HG03039 (cell line): ENCODE measurements at regions not wholly inside any gene's neighbourhood (a gene's known extent, or its start where the extent isn't known, plus 50 kb on each side); places are given as distances from the start of the nearest gene placed in this dataset.
"Not testable (repeated sequence)": the region's sequence is repeated elsewhere in the genome, so short reads cannot be mapped to it uniquely, and the experiment has no call there.

ENCODE experiments used
- ATAC-seq: cut with Tn5 transposase; IDR thresholded peaks from one replicate; pipeline ENCODE4 v1.9.1; 2021; ENCODE audit warnings: mild to moderate bottlenecking, moderate library complexity; ENCODE audit not compliant: unreplicated experiment

DNA sequence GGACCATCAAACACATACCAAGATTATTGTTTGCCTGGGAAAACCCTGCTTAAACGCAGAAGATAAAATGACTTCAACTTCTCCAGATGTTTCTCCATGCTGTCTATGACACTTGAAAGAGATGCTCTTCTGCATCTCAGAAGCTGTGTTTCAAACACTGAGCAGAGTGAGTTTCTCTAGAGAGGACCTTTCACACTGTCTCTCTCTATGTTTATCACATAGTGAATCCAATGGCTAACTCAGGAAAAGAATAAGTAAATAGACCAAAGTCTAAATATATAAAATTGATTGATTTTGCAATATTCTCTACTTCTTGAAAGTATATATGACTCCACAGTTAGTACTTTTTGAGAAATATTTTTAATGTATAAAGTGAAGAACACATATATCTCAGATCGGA lies 325.6 kb upstream of the USP15 start:
- ATAC-seq, result no peak

DNA sequence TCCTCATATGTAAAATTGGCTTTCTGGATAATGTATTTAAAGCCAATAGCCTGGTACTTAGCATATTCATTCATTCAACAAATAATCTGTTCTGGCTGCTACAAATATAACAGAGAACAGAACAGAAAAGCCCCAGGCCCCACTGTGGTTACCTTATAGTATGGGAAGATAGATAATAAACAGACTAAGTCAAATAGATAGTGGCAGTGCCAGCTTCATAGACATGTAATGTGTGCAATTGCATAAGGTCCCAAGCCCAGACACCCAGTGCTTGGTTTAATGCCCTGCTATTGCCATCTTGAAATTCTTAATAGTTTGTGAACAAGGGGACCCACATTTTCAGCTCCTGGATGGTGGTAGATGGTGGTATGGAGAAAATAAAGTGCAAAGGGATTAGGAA lies 320.2 kb upstream of the USP15 start:
- ATAC-seq, result no peak

DNA sequence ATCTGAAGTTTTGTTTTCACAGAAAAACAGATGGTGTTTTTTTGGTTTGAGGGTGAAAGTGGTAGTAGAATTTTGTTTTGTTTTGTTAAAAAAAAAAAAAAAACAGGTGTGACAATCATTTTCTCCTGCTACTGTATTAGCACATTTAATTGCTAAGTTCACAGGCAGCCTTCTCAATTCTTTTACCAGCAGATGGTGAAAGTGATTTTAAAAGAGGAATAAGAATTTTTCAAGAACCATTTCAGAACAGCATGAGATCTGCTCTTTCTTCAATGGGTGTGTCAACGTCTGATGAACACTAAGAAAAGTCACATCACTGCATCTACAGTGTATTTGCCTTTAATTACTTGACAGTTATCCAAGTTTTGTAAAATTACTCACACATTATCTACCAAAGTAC lies 303.7 kb upstream of the USP15 start:
- ATAC-seq, result no peak

DNA sequence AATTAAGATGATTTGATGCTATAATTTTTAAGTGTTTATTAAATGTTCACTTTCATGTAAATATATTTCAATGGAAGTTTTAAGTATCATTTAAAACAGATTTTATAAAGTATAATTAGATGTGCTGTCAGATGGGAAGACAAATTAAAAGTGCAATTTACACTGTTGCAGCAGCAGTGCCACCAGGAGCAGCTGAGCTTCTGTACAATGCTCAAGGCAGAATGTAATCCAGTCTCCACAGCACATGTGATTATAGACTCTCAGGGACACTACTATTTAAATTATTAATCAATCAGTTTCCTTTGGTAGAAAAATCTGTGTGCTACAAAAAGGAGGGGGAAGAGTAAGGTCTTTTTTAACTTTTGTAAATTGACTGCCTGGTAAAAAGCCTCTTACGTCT lies 285.7 kb upstream of the USP15 start:
- no peak for ATAC-seq

DNA sequence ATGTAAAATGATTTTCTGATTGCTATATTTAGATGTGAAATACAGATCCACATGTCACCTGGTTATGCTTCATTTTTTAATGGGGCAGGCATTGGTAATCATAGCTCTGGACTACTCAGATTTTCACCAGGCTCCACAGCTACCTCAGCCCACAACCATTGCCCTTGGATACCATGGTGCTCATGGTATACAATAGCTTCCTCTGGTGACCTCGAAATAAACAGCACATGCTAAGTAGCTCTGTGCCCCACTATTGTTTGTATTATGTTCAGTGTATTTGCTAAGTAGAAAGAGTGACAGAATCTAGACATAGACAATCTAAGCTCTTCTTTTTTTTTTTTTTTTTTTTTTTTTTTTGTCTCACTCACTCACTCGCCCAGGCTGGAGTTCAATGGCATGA lies 274.4 kb upstream of the USP15 start:
- ATAC-seq, result no peak

DNA sequence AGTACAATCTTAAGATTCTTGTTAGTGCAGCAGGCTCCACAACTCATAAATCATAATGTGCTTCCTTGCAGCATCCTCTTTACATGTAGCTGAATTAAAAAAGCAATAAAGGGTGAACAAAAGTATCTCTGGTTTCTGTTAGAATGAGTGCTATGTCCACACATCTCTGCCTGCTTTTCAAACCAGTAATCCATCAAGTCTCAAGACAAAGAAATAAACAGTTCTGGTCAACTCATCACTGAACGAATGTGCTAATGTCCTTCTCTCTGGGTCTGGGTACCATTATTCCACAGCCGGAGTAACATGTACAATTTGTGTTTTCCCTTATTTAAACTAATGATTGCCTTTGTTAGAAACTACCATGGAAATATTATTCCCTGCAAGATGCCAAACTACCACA lies 273.0 kb upstream of the USP15 start:
- ATAC-seq, result no peak

DNA sequence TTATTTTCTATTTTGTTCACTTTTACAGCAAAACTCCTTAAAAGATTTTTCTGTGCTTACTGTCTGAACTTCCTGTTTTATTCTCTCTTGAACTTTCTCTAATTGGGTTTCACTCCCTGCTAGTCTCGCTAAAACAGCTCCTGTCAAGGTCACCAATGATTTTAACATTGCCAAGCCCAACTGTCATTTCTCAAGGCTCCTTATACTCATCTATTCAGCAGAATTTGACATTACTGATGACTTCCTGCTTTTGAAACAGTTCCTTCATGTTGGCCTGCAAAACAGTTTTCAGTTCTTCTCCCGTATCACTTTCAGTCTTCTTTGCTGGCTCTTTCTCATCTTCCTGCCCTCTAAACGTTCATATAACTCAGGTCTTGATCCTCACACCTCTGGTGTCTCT lies 268.5 kb upstream of the USP15 start:
- no peak for ATAC-seq

DNA sequence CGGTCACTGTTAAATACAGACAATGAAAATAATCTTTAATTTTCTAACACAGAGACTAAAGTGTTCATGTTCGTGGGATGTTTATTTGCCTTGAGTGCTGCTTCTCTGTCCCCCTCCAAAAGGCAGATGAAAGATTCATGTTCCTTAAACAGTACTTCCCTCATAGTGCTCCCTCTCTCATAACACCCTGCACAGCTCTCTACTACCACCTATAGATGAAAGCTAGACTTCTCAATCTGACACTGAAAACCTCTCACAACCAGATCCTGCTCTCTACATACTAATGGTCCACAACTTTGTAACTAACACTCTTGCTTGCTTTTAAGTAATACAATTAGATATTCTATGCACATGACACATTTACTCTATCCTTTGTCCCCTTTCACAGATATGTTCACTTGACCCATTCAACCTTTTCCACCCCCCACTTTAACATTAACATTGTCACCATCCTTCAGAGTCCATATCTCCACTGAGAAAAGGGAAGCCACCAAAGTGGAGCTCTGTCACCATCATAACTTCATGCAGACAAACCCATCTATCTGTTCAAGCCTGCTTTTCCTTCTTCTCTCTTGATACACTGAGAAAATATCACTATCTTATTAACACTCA lies 266.4 kb upstream of the USP15 start:
- peak; percentile 68 for ATAC-seq

DNA sequence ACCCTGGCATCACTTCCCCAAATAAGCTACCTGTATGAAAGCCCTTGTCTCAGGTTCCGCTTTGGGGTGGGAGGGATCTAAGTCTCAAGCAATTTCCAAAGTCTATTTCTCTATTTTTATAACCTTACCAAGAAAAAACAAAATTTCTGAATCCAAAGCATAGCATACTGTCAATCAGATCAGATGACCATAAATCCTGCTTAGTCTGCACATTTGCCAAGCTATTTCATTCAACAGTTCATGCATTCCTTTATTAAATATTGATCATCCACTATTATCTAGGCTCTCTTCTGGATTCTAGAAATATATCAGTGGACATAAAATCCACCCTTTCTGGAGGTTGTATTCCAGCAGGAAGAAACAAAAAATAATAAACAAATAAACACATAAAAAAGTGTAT lies 263.5 kb upstream of the USP15 start:
- no peak for ATAC-seq

DNA sequence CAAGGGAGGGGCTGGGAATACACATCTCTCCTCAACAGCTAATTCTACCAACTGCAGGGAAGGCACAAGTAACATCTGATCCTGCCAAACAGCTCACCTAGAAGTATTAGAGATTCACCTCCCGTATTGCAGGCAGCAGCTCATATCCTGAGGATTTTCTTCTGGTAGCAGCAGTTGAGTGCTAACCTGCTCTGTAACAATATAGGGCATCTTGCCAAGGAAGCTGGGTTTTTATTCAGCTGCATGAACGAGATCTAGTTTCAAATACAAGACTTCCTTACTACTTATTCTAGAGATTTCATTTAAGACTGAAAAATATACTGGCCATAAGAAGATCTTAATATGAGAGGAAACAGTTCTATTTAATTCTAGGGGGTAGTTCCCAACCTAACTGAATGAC lies 261.4 kb upstream of the USP15 start:
- no peak for ATAC-seq

DNA sequence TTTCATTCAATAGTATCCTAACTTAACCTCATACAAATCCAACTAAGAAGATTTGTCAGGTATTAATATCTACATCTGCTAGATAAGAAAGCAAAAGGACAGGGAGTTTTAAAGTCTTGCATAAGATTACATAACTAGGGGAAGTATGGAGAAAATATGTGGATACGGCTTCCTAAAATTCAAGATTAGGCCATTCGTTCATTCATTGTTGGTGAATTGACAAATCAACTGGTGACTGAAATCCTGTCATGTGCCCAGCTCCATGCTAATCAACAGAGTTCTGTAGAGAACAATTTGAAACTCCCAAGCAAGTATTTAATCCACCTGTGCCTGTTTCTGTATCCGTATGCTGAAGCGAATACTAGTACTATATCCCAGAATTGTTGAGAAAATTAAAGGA lies 260.9 kb upstream of the USP15 start:
- ATAC-seq, result no peak

DNA sequence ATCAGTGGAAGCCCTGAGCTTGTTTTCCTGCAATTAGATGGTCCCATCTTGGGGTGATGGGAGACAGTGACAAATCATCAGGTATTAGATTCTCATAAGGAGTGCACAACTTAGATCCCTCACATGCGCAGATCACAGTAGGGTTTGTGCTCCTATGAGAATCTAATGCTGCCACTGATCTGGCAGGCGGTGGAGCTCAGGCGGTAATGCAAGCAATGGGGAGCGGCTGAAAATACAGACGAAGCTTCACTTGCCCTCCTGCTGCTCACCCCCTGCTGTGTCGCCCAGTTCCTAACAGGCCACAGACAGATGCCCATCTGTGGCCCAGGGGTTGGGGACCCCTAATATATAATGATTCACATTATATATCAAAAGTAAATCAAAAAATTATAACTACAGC lies 258.8 kb upstream of the USP15 start:
- no peak for ATAC-seq

DNA sequence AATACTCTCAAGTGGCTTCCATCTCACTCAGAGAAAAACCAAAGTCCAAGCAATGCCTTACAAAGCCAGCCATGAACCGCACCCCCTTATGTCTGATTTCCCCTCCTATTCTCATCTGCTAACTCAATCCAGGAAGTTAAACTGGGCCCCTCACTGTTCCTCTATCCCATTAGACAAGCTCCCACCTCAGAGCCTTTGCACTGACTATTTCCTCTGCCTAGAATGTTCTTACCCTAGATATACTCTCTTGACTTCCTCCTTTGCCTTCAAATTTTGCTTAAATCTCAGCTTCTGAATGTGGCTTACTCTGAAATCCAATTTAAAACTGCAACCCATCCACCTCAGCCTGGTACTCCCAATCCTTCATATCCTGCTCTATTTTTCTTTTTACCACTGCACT lies 257.0 kb upstream of the USP15 start:
- no peak for ATAC-seq

DNA sequence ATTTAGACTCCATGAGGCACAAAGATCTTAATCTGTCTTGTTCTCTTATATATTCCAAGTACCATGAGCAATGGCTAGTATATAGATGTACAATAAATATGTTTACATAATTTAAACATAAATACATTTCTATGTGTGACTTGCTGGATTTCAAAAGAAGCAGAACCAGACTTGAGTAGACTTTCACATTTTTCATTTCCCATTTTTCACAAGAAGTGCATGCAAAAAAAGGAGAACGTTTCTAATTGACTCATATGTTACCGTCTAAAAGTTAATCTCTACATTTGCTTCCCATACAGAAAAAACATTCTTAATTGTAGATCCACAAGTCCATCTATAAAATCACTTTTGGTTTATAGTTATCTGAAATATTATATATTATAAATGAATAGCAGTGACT lies 256.5 kb upstream of the USP15 start:
- no peak for ATAC-seq

DNA sequence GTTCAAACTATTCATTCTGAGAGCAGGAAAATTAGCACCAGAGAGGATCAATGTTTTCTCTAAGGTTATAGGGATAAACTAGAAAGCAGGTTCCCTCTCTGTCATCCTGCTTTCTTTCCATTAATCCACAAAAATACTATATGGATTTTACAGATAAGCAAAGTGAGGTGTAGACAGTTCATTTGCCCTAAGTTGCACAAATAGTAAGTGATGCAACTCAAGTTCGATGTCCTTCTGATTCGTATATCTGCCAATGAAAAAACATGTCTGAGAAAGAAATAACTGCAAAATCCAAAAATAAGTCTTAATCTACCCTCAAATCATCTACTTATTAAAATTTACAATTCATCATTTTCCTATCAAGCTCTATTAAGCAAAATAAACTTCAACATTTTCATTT lies 254.6 kb upstream of the USP15 start:
- ATAC-seq, result no peak

DNA sequence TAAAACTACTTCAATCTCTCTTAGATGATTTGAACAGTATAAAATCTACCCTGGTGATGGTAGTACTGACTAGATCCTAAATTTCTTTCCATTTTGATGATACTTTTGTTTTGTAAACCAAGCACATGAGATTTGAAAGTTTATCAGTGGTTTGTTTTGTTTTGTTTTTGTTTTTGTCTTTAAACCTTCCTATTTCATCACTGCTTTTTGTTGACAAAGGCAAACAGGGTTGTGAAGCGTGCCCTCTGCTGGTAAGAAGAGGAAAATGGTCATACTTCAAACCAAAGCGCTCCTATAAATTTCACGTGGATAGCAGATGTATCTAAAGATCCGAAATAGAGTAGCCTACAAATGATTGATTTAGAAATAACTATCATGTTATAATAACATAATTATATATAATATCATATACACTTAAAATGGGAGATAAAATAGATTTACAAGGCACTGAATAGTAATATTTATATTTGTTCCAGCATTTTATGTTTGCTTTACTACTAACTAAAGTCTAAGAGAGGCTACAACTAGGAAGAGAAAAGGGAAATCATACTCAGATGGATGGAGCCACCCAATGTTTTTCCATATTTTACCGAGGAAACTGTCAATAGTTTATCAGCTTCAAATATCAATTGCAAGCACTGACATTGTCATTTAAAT lies 254.0 kb upstream of the USP15 start:
- ATAC-seq, result no peak

DNA sequence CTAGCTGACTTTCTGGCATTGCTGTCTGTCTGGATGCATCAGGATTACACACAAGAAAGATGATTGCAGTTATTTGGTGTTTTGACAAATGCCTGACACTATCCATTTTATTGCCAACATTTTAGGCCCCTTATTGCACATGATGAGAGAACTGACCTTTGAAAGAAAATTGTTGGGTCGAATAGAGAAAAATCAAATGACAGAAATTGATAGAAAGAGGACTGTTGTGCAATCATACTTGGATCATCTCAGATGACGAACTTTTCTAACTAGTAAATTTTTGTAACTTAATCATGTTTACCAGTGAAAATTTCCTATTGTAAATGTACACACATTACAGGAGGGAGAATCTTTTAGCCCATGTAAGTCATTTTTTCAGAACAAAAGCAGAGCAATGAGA lies 251.5 kb upstream of the USP15 start:
- no peak for ATAC-seq

DNA sequence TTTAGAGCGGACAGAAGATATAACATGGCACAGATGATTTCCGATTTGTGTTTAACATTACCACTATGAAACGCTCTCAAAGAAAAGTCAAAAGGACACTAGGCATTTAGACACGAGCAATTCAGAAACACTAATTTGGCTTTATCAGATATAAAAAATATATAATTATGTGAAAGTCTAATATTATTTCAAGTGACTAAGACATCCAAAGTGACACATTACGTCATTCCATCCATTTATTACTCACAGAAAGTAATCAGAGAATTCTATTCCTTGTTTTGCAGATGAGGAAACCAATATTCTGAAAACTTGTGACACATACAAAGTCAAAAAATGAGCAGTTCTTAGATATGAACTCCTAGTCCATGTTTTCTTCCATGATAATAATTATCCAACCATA lies 250.8 kb upstream of the USP15 start:
- no peak for ATAC-seq

DNA sequence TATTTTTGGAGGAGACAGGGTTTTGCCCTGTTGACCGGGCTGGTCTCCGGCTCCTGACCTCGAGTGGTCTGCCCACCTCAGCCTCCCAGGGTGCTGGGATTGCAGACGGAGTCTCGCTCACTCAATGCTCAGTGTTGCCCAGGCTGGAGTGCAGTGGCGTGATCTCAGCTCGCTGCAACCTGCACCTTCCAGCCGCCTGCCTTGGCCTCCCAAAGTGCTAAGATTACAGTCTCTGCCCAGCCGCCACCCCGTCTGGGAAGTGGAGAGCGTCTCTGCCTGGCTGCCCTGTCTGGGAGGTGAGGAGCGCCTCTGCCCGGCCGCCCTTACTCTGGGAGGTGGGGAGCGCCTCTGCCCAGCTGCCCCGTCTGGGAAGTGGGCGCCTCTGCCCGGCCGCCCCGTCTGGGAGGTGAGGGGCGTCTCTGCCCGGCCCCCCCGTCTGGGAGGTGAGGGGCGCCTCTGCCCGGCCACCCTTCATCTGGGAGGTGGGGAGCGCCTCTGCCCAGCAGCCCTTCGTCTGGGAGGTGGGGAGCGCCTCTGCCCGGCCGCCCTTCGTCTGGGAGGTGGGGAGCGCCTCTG lies 249.8 kb upstream of the USP15 start:
- not testable (repeated sequence) for ATAC-seq

DNA sequence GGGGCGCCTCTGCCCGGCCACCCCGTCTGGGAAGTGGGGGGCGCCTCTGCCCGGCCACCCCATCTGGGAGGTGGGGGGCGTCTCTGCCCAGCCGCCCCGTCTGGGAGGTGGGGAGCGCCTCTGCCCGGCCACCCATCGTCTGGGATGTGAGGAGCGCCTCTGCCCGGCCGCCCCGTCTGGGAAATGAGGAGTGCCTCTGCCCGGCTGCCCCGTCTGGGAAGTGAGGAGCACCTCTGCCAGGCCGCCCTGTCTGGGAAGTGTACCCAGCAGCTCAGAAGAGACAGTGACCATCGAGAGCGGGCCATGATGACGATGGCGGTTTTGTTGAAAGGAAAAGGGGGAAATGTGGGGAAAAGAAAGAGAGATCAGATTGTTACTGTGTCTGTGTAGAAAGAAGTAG lies 249.2 kb upstream of the USP15 start:
- ATAC-seq, result not testable (repeated sequence)

DNA sequence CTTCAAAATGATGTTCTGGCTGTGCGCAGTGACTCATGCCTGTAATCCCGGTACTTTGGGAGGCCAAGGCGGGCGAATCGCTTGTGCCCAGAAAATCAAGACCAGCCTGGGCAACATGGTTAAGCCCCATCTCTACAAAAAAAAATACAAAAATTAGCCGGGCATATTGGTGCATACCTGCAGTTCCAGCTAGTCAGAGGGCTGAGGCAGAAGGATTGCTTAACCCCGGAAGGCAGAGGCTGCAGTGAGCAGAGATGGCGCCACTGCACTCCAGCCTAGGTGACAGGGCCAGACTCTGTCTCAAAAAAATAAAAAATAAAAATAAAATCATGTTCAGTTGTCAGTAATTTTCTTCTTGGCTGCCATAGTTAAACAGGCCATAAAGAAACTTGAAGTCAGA lies 245.9 kb upstream of the USP15 start:
- ATAC-seq, result no peak

DNA sequence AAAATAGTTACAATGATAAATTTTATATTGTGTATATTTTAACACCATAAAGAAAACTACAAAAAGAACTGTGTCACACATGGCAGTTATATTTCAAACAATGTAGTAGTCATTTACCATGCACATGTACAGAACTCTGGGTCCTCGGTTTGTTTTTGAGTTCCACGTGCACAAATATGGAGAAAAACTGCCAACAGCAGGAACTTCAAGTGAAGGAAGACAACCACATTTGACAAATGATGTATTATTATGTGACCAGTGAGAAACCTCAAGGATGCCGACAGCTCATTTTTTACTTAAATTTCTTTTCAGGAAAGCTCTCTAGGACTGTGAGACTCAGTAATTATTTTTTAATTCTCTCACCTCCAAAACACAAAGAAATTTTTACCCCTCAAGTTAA lies 244.2 kb upstream of the USP15 start:
- no peak for ATAC-seq

DNA sequence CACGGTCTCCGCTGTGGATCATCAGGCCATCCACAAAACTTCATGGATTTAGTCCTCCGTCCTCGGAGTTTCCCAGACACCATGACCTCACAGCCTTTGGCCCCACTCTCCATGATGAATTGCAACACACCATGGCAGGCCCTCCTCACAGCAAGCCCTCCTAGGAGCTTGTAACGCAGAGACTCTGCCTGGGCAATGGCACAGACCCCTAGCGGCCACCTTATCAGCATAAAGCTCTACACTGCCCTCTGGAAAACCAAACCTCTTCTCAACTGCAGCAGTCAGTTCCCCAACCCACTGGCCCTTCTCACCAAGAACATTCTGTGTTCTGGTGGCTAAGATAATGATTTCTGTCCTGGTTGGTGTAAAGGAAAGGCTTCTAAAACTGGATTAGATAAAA lies 238.4 kb upstream of the USP15 start:
- no peak for ATAC-seq
